ENCODE measurements at regions not wholly inside any gene's neighbourhood (a gene's known extent, or its start where the extent isn't known, plus 50 kb on each side); places are given as distances from the start of the nearest gene placed in this dataset.
"Not testable (repeated sequence)": the region's sequence is repeated elsewhere in the genome, so short reads cannot be mapped to it uniquely, and the experiment has no call there.

DNA sequence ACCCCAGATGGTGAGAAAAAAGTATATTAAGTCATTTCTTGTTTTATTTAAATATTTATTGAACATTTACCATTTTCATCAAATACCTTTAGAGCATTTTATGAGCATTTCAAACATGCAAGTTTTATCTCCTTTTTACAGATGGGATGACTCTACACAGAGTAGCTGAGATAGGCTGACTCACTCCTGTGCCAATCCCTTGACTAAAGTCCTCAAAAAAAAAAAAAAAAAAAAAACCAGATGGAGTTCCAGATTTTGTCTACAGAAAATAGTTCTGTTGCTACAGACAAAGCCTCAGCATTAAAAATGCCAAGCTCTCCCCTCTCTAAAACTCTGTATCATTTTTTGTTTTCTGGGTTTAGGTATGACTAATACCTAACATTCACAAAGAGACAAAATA, 303.0 kb upstream of the PLD5 start:
- H3K4me3 ChIP-seq (ENCODE audit: low read depth, low read length): no peak overlapping the region
- TF ChIP-seq, protein P1, sequence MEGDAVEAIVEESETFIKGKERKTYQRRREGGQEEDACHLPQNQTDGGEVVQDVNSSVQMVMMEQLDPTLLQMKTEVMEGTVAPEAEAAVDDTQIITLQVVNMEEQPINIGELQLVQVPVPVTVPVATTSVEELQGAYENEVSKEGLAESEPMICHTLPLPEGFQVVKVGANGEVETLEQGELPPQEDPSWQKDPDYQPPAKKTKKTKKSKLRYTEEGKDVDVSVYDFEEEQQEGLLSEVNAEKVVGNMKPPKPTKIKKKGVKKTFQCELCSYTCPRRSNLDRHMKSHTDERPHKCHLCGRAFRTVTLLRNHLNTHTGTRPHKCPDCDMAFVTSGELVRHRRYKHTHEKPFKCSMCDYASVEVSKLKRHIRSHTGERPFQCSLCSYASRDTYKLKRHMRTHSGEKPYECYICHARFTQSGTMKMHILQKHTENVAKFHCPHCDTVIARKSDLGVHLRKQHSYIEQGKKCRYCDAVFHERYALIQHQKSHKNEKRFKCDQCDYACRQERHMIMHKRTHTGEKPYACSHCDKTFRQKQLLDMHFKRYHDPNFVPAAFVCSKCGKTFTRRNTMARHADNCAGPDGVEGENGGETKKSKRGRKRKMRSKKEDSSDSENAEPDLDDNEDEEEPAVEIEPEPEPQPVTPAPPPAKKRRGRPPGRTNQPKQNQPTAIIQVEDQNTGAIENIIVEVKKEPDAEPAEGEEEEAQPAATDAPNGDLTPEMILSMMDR (IDR thresholded peaks at IDR 0.05; ENCODE audit: borderline replicate concordance, insufficient read depth, low read depth, low read length): no peak

DNA sequence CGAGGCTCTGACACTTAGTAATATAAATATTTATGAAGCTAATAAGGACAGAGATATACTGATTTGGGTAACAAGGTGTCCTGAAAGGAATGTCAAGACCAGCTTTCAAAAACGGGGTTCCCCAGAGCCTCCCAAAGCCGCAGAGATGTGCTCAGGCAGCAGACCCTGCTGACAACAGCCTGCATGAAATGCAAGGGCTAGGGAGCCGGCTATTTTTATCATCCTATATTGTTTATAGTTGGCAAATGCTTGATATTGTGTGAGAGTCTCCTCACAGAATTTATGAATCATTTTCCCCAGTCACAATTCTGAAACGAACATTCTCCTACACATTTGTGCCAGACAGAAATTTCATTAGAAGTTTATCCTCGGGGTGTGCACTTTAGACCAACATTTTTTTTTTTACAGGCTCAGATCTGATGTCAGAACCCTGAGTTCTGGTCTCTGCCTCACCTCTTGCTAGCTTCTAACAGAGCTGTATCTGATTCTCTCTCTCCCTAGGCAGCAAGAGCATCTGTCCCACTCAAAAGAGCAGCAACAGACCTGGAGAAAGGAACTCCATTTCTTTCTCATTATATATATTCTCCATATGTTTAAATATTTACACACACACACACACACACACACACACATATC, 302.3 kb upstream of the PLD5 start:
- TF ChIP-seq, protein P1 (IDR thresholded peaks at IDR 0.05; ENCODE audit: borderline replicate concordance, insufficient read depth, low read depth, low read length): no peak

DNA sequence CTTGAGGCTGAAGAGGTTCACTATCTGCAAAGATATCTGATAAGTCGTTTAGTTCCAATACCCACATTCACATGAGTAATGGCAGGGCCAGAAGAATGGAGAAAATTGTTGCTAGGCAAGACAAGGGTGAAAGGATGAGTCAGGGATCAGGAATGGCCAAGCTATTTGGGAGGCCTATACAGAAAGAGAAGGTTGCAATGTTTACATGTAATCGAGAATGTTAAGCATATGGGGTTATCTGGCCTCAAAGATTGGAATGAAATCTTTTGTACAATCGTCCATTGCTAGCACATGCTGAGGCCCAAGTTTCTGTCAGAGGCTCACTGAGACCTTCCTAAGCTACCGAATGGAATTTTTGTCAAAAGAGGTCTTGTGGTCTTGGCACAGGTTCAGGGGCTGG, 299.9 kb upstream of the PLD5 start:
- TF ChIP-seq, protein P1 (IDR thresholded peaks at IDR 0.05; ENCODE audit: borderline replicate concordance, insufficient read depth, low read depth, low read length): no peak
- no peak overlapping the region for H3K4me3 ChIP-seq (ENCODE audit: low read depth, low read length)

More for the DNA sequence above, 302.3 kb upstream of the PLD5 start:
- no peak overlapping the region for H3K4me3 ChIP-seq (ENCODE audit: low read depth, low read length)

DNA sequence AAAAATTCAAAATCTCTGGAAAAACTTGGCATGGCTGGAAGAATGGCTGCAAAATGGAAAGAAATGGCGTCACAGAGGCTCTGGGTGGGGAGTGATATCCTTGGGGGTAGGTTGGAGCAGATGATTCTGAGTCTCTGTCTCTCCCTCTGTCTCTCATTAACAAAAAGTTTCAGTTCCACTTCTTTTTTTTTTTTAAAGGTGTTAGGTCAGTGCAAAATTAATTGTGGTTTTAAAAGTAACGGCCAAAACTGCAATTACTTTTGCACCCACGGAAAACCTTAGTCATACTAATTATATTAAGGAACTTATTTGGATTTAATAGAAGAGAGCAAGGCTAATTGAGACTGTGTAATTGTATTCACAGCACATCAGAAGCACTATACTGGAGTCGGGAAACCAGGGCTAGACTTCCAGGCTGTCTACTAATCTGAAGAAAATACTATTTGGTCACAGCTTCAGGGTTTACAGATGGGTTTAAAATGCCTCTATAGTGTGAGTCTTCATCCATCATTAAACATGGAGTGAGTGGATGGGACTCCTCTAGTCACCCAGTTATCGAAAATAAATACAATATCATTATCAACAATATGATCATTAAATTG, 289.1 kb upstream of the PLD5 start:
- no peak overlapping the region for H3K4me3 ChIP-seq (ENCODE audit: low read depth, low read length)
- TF ChIP-seq, protein P1 (IDR thresholded peaks at IDR 0.05; ENCODE audit: borderline replicate concordance, insufficient read depth, low read depth, low read length): no peak

DNA sequence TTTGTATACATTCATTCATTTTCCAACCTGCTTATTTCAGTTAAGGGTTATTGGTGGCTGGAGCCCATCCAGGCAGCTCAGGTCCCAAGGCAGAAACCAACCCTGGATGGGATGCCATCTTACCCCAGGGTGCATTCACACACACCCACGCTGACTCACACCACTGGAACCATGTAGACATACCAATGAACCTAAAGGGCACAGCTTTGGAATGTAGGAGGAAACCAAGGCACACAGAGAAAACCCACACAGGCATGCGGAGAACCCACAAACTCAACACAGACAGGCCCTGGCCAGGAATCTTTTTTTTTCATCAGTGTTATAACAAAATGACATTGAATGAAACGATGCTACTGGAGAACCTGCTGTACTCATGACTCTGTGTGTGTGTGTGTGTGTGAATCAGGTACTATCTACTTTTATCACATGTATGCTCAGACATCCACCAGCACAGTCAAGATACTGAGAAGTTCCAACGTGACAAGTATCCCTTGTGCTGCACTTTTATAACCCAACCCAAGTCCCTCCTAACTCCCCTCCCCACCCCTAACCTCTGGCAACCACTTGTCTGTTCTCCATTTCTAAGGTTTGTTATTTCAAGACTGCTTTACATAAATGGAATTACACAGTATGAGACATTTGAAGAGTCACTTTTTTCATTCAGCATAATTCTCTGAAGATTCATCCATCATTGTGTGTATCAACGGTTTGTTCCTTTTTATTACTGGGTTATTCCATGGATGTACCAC, 286.8 kb upstream of the PLD5 start:
- H3K4me3 ChIP-seq (ENCODE audit: low read depth, low read length): no peak overlapping the region
- TF ChIP-seq, protein P1 (IDR thresholded peaks at IDR 0.05; ENCODE audit: borderline replicate concordance, insufficient read depth, low read depth, low read length): no peak

DNA sequence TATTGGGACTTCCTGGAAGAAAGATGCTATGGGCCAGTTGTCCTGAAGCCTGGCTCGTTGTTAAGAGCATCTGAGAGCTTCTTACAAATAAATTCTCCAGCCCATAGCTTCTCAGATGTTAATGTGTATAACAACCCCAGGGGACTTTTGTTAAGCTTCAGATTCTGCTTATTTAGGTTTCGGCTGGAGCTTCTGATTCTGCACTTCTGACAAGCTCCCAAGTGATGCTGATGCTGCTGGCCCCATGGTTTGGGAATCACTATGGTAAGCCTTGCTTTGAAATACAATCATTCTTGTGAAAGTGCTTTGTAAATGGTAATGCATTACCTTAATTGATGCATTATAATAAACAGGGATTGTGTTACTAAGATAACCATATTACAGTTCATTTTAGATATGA, 281.8 kb upstream of the PLD5 start:
- H3K4me3 ChIP-seq (ENCODE audit: low read depth, low read length): no peak overlapping the region
- TF ChIP-seq, protein P1 (IDR thresholded peaks at IDR 0.05; ENCODE audit: borderline replicate concordance, insufficient read depth, low read depth, low read length): no peak

DNA sequence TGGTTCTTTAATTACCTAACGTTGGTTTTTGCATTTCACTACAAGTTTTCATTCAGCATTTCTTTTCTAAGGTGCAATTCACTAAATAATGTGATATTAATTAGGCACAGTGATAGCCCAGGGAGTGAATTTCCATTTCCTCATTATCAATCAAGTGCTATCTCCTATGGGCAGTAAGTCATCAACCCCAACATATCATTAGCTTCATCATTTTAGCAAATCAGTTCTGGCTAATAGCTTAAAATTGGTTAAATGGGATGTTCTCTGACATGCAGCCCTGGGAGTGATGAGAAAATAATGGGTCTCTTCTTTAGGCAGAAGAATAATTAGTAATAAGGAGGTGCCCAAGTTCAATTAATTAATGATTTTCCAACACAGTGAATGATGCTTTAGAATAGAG, 280.9 kb upstream of the PLD5 start:
- not testable (repeated sequence) for H3K4me3 ChIP-seq (ENCODE audit: low read depth, low read length)
